ENCODE measurements at regions not wholly inside any gene's neighbourhood (a gene's known extent, or its start where the extent isn't known, plus 50 kb on each side); places are given as distances from the start of the nearest gene placed in this dataset.

DNA sequence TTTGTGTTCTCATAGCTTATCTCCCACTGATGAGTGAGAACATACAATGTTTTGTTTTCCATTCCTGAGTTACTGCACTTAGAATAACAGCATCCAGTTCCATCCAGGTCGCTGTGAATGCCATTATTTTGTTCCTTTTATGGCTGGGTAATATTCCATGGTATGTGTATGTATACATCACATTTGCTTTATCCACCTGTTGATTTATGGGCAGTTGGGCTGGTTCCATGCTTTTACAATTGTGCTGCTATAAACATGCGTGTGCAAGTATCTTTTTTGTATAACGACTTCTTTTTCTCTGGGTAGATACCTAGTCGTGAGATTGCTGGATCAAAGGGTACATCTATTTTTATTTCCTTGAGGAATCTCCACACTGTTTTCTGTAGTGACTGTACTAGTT, 74.8 kb downstream of the ZNF280B start:
- no peaks in the 10 kb centered on the region for H3K36me3 ChIP-seq (ENCODE audit: control insufficient read depth, insufficient read depth, low read length)
- no peaks in the 10 kb centered on the region for H3K9me3 ChIP-seq (ENCODE audit: control insufficient read depth, low read length)
- H3K27me3 ChIP-seq (ENCODE audit: control insufficient read depth, insufficient read depth, low read length, poor library complexity, severe bottlenecking), result peaks cover 83% of the 10 kb centered on the region
- H3K27ac ChIP-seq (ENCODE audit: insufficient read depth, low read depth, low read length, poor library complexity, severe bottlenecking), result no peak overlapping the region
- H3K4me1 ChIP-seq (ENCODE audit: control insufficient read depth, insufficient read depth, low read length), result no peaks in the 10 kb centered on the region
- 69 to 71% methylated on average over 4 of the region's 4 CpGs for WGBS, 2 experiments
- H3K4me3 ChIP-seq (ENCODE audit: insufficient read depth, low read depth, low read length), result no peak overlapping the region
